Osteoblast (primary cell): ENCODE measurements at regions not wholly inside any gene's neighbourhood (a gene's known extent, or its start where the extent isn't known, plus 50 kb on each side); places are given as distances from the start of the nearest gene placed in this dataset.

Experiments used
- DNase-seq: peaks from one replicate; pipeline ENCODE4 v3.0.0; 2011; ENCODE audit warnings: low spot score, mixed read lengths; ENCODE audit not compliant: insufficient read length; ENCODE audit errors: missing footprints
- H2AFZ ChIP-seq: 2 replicates; pipeline ENCODE4 v1.6.0; 2011; ENCODE audit warnings: mild to moderate bottlenecking, low read length
- H3K27ac ChIP-seq: 2 replicates; pipeline ENCODE4 v1.5.1; 2011; ENCODE audit warnings: mild to moderate bottlenecking, low read depth, low read length, moderate library complexity
- H3K27me3 ChIP-seq: 2 replicates; pipeline ENCODE4 v1.6.0; 2012; ENCODE audit warnings: mild to moderate bottlenecking, control low read depth, inconsistent platforms, low read length, moderate library complexity; ENCODE audit not compliant: insufficient read depth
- H3K36me3 ChIP-seq: 2 replicates; pipeline ENCODE4 v1.5.1; 2011; ENCODE audit warnings: mild to moderate bottlenecking, low read length, control low read depth, moderate library complexity; ENCODE audit not compliant: insufficient read depth
- H3K4me1 ChIP-seq: 2 replicates; pipeline ENCODE4 v1.5.1; 2011; ENCODE audit warnings: mild to moderate bottlenecking, low read length, control low read depth, moderate library complexity; ENCODE audit not compliant: insufficient read depth
- H3K4me2 ChIP-seq: 2 replicates; pipeline ENCODE4 v1.6.0; 2011; ENCODE audit warnings: mild to moderate bottlenecking, low read length; ENCODE audit not compliant: insufficient read depth
- H3K4me3 ChIP-seq: fragments of 200-600 bp; sonication (generic); 3 replicates; pipeline ENCODE4 v1.5.1; 2012; ENCODE audit warnings: mild to moderate bottlenecking, low read length, inconsistent platforms; ENCODE audit not compliant: insufficient read depth
- H3K79me2 ChIP-seq: 2 replicates; pipeline ENCODE4 v1.6.0; 2012; ENCODE audit warnings: mild to moderate bottlenecking, low read length, control low read depth, inconsistent platforms; ENCODE audit not compliant: insufficient read depth
- H3K9me3 ChIP-seq: 2 replicates; pipeline ENCODE4 v1.5.1; 2011; ENCODE audit warnings: low read depth, low read length, control low read depth
- H4K20me1 ChIP-seq: 2 replicates; pipeline ENCODE4 v1.6.0; 2012; ENCODE audit warnings: mild to moderate bottlenecking, low read length, control low read depth; ENCODE audit not compliant: insufficient read depth
- CTCF ChIP-seq: IDR thresholded peaks from 2 replicates; pipeline ENCODE4 v1.5.1; 2011; ENCODE audit warnings: mild to moderate bottlenecking, low read depth, low read length, moderate library complexity; ENCODE audit errors: extremely low read depth

- H3K9me3 ChIP-seq, result no peaks in the 10 kb centered on the region
- H3K4me3 ChIP-seq, result peak overlapping the region; percentile 26
- no peaks in the 10 kb centered on the region for H4K20me1 ChIP-seq
- peak overlapping the region; percentile 42 for H2AFZ ChIP-seq
- no peaks in the 10 kb centered on the region for H3K27me3 ChIP-seq
- no peaks in the 10 kb centered on the region for H3K36me3 ChIP-seq
- H3K4me2 ChIP-seq, result peak overlapping the region; percentile 75
- TF ChIP-seq CTCF, result no peak
- no peaks in the 10 kb centered on the region for H3K79me2 ChIP-seq
- DNase-seq, result peak; percentile 92
- peaks cover 47% of the 10 kb centered on the region for H3K4me1 ChIP-seq
- peak overlapping the region; percentile 97 for H3K27ac ChIP-seq
These were observed 67.3 kb upstream of the KLF6 start for GRCh38 chr10:3852147-3852904.

GRCh38 chr10:3850999-3851937 is 66.3 kb upstream of the KLF6 start:
- H2AFZ ChIP-seq, result no peak overlapping the region

GRCh38 chr10:3848775-3849635 is 64.0 kb upstream of the KLF6 start:
- TF ChIP-seq CTCF, result no peak
- Histone ChIP-seq H3K4me3 (no peak overlapping the region), H3K27ac (peak overlapping the region; percentile 97), H3K4me1 (peaks cover 47% of the 10 kb centered on the region), H3K9me3 (no peaks in the 10 kb centered on the region), H3K79me2 (no peaks in the 10 kb centered on the region), H3K4me2 (peak overlapping the region; percentile 70), H3K36me3 (no peaks in the 10 kb centered on the region), H4K20me1 (no peaks in the 10 kb centered on the region), H2AFZ (no peak overlapping the region), H3K27me3 (no peaks in the 10 kb centered on the region)
- DNase-seq, result peak; percentile 61

More at GRCh38 chr10:3850999-3851937, 66.3 kb upstream of the KLF6 start:
- H3K4me1 ChIP-seq, result peaks cover 47% of the 10 kb centered on the region
- H3K27ac ChIP-seq, result peak overlapping the region; percentile 97
- no peaks in the 10 kb centered on the region for H3K79me2 ChIP-seq
- TF ChIP-seq CTCF, result no peak
- DNase-seq, result peak; percentile 64
- no peaks in the 10 kb centered on the region for H4K20me1 ChIP-seq
- no peaks in the 10 kb centered on the region for H3K27me3 ChIP-seq
- H3K9me3 ChIP-seq, result no peaks in the 10 kb centered on the region
- H3K4me2 ChIP-seq, result peak overlapping the region; percentile 75
- H3K36me3 ChIP-seq, result no peaks in the 10 kb centered on the region
- peak overlapping the region; percentile 26 for H3K4me3 ChIP-seq
